Cardiac muscle cell (in vitro differentiated cells and primary cell): ENCODE measurements at regions not wholly inside any gene's neighbourhood (a gene's known extent, or its start where the extent isn't known, plus 50 kb on each side); places are given as distances from the start of the nearest gene placed in this dataset.
"Not testable (repeated sequence)": the region's sequence is repeated elsewhere in the genome, so short reads cannot be mapped to it uniquely, and the experiment has no call there.

Experiments
- DNase-seq, 2 donors: peaks; one replicate each; pipeline versions ENCODE4 v3.0.0 to v3.0.0-alpha.2; 2010 to 2017; ENCODE audit warnings: low read depth in 1 of 2, low spot score in 1 of 2
- H3K27ac ChIP-seq: fragments of 200-600 bp; sonication (generic); 2 replicates; pipeline ENCODE4 v1.5.1; 2016
- H3K27me3 ChIP-seq: fragments of 200-600 bp; sonication (generic); 2 replicates; pipeline ENCODE4 v1.6.0; 2016; ENCODE audit warnings: control low read depth
- H3K36me3 ChIP-seq: fragments of 200-600 bp; sonication (generic); 2 replicates; pipeline ENCODE4 v1.5.1; 2016; ENCODE audit warnings: control low read depth
- H3K4me1 ChIP-seq: fragments of 200-600 bp; sonication (generic); 2 replicates; pipeline ENCODE4 v1.8.1; 2017; ENCODE audit warnings: low read depth, mild to moderate bottlenecking, mixed run types
- H3K4me3 ChIP-seq: fragments of 200-600 bp; sonication (generic); 2 replicates; pipeline ENCODE4 v1.5.1; 2016; ENCODE audit warnings: mild to moderate bottlenecking
- H3K9me3 ChIP-seq: fragments of 200-600 bp; sonication (generic); 2 replicates; pipeline ENCODE4 v1.5.1; 2017; ENCODE audit warnings: low read depth, mild to moderate bottlenecking, control low read depth
- CTCF ChIP-seq: IDR thresholded peaks from 2 replicates; pipeline ENCODE4 v1.5.1; 2012; ENCODE audit warnings: low read depth, mild to moderate bottlenecking, low read length

DNA sequence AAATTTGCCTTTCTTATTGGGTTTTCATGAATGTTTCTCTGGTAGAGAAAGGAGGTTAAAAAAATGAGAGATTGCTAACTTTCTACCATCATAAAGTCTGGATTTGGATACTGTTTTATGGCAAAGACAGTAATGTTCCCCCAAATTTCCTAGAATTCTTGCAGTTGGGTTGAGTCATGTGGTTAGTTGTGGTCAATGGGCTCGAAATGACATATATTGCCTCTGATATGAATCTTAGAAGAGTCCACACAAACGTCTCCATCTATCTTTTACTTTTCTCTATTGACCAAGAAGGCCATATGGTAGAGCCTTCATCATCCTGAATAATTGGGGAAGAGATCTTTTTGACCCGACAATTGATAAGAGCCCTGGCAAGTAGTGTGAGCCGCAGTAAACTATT is 119.5 kb upstream of the PMCH start:
- H3K4me3 ChIP-seq, result no peak overlapping the region
- no peaks in the 10 kb centered on the region for H3K27me3 ChIP-seq
- no peak overlapping the region for H3K27ac ChIP-seq
- H3K36me3 ChIP-seq, result no peaks in the 10 kb centered on the region
- DNase-seq, result no peak
- no peak for TF ChIP-seq CTCF
- no peaks in the 10 kb centered on the region for H3K4me1 ChIP-seq
- H3K9me3 ChIP-seq, result no peaks in the 10 kb centered on the region

DNA sequence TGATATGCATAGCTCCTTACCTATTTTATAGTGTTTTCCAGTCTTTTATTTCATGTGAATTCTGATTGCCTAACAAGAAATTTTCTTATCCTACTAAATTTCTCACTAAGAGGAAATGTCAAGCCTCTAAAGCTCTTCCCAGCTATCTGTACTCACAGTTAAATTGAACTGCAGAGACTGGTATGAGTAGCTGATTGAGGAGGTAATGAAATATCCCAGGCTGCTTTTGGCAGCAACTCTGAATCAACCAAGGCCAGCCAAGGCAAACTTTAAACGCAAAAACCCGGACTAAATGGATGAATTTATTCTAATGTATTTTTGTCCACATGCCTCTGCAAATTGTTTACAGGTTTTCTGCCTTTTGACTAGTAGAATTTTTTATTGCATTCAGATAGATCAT is 119.1 kb upstream of the PMCH start:
- no peak for TF ChIP-seq CTCF
- H3K36me3 ChIP-seq, result no peaks in the 10 kb centered on the region
- H3K27me3 ChIP-seq, result no peaks in the 10 kb centered on the region
- no peak overlapping the region for H3K4me3 ChIP-seq
- DNase-seq, result no peak
- H3K27ac ChIP-seq, result no peak overlapping the region
- H3K4me1 ChIP-seq, result no peaks in the 10 kb centered on the region
- no peaks in the 10 kb centered on the region for H3K9me3 ChIP-seq

GRCh38 chr12:102314821-102315220 is 117.2 kb upstream of the PMCH start:
- no peak for TF ChIP-seq CTCF
- Histone ChIP-seq H3K4me1 (no peaks in the 10 kb centered on the region), H3K27me3 (no peaks in the 10 kb centered on the region), H3K27ac (no peak overlapping the region), H3K36me3 (no peaks in the 10 kb centered on the region), H3K4me3 (no peak overlapping the region), H3K9me3 (no peaks in the 10 kb centered on the region)
- peak in 1 of 2 donors; percentile 10 for DNase-seq

- H3K4me3 ChIP-seq, H3K27me3 ChIP-seq, H3K36me3 ChIP-seq, DNase-seq, H3K9me3 ChIP-seq, H3K4me1 ChIP-seq, H3K27ac ChIP-seq: not testable (repeated sequence)
Measured at GRCh38 chr12:102313116-102313971, 115.7 kb upstream of the PMCH start.

DNA sequence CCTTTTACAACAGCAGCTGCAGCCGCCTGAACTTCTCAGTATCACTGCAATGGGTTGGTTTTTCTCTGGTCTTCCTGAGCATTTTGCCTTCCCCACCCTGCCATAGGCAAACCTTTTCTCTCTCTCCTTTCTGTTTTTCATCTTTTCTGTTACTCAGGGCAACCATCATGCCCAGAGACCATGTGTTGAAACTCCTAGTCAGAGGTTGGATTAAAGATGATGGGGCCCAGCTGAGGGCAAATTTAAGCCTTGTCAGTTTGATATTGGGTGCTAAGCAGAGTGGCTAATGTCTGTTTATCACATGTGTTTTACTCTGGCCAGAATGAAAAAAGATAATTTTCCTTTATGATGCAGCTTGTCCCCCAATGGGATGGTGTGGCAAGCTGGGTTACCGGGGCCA is 107.9 kb upstream of the PMCH start:
- H3K9me3 ChIP-seq, result no peaks in the 10 kb centered on the region
- H3K27me3 ChIP-seq, result no peaks in the 10 kb centered on the region
- no peaks in the 10 kb centered on the region for H3K4me1 ChIP-seq
- TF ChIP-seq CTCF, result no peak
- H3K4me3 ChIP-seq, result no peak overlapping the region
- H3K27ac ChIP-seq, result no peak overlapping the region
- no peak for DNase-seq
- H3K36me3 ChIP-seq, result no peaks in the 10 kb centered on the region

DNA sequence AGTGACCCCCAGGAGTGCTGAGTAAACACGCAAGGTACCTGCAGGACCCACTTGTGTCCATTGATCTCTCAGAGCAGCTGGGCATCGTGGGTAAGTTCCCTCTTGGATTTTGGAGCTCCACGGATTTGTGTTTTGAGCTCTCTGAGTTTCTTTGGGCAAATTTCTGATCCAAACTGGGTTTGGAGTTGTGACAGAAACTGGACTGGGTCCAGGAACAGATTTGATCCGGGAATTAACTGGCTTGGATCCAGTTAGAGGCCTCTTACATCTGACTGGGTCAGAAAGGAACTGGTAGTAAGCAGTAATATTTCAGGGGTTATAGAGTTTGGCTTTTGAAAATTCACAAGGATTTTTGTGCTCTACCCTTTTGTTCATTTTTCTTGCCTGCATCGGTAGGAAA is 107.0 kb upstream of the PMCH start:
- not testable (repeated sequence) for H3K4me1 ChIP-seq, H3K9me3 ChIP-seq, H3K36me3 ChIP-seq, H3K27ac ChIP-seq, H3K27me3 ChIP-seq, H3K4me3 ChIP-seq
- peak in 1 of 2 donors; percentile 20 for DNase-seq
